A673 (cell line): ENCODE measurements at regions not wholly inside any gene's neighbourhood (a gene's known extent, or its start where the extent isn't known, plus 50 kb on each side); places are given as distances from the start of the nearest gene placed in this dataset.

Source experiments
- BruUV-seq: library from RNA; stranded (reverse); fragments of 400-500 nt; replicated peaks from 2 replicates; lab custom pipeline; 2021; lab: Mats Ljungman, UMichigan
- CTCF ChIA-PET: fragments of 300-600 bp; sonication (Branson Sonifier 250); formaldehyde crosslinking; loops from one replicate; lab custom pipeline; 2022; ENCODE audit warnings: antibody characterized with exemption; lab: Charles Lee
- POLR2A ChIA-PET: fragments of 300-600 bp; sonication (Branson Sonifier 250); formaldehyde crosslinking; loops from one replicate; lab custom pipeline; 2022; ENCODE audit warnings: antibody characterized with exemption; ENCODE audit not compliant: low non-redundant PET; lab: Charles Lee
- DNase-seq: peaks from one replicate; pipeline ENCODE4 v3.0.0-alpha.2; 2015; ENCODE audit warnings: low spot score
- H3K27ac ChIP-seq: fragments of 200-600 bp; sonication (generic); 2 replicates; pipeline ENCODE4 v1.5.1; 2016; ENCODE audit warnings: mixed run types, low read depth, mild to moderate bottlenecking, mixed read lengths, antibody characterized with exemption, low read length; ENCODE audit not compliant: poor library complexity, severe bottlenecking
- H3K27me3 ChIP-seq: fragments of 200-600 bp; sonication (generic); replicated peaks from 2 replicates; pipeline ENCODE4 v1.6.1; 2017; ENCODE audit warnings: mixed run types, low read depth, mild to moderate bottlenecking, mixed read lengths, antibody characterized with exemption, low read length; ENCODE audit not compliant: insufficient read depth, poor library complexity
- H3K36me3 ChIP-seq: fragments of 200-600 bp; sonication (generic); 2 replicates; pipeline ENCODE4 v1.6.1; 2016; ENCODE audit warnings: mixed run types, mild to moderate bottlenecking, mixed read lengths, antibody characterized with exemption, low read length; ENCODE audit not compliant: insufficient read depth, poor library complexity, severe bottlenecking
- H3K4me1 ChIP-seq: fragments of 200-600 bp; sonication (generic); 2 replicates; pipeline ENCODE4 v1.6.1; 2017; ENCODE audit warnings: mixed run types, mild to moderate bottlenecking, mixed read lengths, antibody characterized with exemption, low read length; ENCODE audit not compliant: insufficient read depth, poor library complexity, severe bottlenecking
- H3K4me3 ChIP-seq: fragments of 200-600 bp; sonication (generic); 2 replicates; pipeline ENCODE4 v1.5.1; 2016; ENCODE audit warnings: low read depth, mixed run types, mild to moderate bottlenecking, mixed read lengths, low read length; ENCODE audit not compliant: poor library complexity, severe bottlenecking
- H3K9me3 ChIP-seq: fragments of 200-600 bp; sonication (generic); 2 replicates; pipeline ENCODE4 v1.6.1; 2016; ENCODE audit warnings: mixed run types, low read depth, mild to moderate bottlenecking, mixed read lengths, antibody characterized with exemption, low read length; ENCODE audit not compliant: poor library complexity, severe bottlenecking
- EZH2 ChIP-seq: fragments of 200-600 bp; sonication (generic); IDR thresholded peaks from 2 replicates; pipeline ENCODE4 v1.6.1; 2017; ENCODE audit warnings: borderline replicate concordance, low read depth, mild to moderate bottlenecking, mixed read lengths, antibody characterized with exemption, low read length; ENCODE audit not compliant: poor library complexity, severe bottlenecking
- intact Hi-C: fragments of 100-400 bp; cut with micrococcal nuclease; formaldehyde crosslinking; loops from one replicate; pipeline ENCODE4 v1.10.0; 2022; ENCODE audit not compliant: unreplicated experiment
- TF ChIP-seq, protein P1 (sequence below): fragments of 300-800, 200-600 bp; sonication (generic); conservative IDR thresholded peaks from 2 replicates; pipeline ENCODE4 v1.5.1; 2017; ENCODE audit warnings: low read depth, mild to moderate bottlenecking, antibody characterized with exemption, low read length, moderate library complexity, mixed read lengths

DNA sequence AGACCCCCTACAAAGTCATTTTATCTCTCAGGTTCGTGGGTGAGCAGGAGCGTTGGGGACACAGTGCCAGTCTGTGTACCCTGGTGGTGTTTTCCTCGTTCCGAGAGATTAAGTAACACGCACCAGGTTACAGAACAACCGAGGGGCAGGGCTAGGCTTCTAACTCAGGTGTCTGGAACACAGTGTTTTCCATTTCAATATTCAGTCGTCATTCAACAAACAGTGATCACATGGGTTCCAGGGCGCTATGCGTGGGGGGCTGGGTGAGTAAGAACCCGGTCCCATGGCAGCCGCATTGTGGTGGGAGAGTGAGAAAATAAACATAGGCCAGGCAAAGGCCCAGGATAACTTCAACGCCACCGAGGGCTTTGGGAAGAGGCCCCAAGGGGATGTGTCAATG lies 55.9 kb upstream of the RNU6ATAC start:
- Histone ChIP-seq H3K9me3 (no peaks in the 10 kb centered on the region), H3K4me1 (peaks cover 9% of the 10 kb centered on the region), H3K4me3 (no peak overlapping the region), H3K27ac (no peak overlapping the region), H3K27me3 (no peaks in the 10 kb centered on the region), H3K36me3 (no peaks in the 10 kb centered on the region)
- ChIA-PET POLR2A (interaction anchor here (0.6 kb wide), 1 partner anchor 756 kb away, joined by 6 read pairs; no protein-coding TSS in a partner anchor), CTCF (no interaction called here)
- intact Hi-C loops: no loop called here
- DNase-seq: no peak
- TF ChIP-seq, protein P1, sequence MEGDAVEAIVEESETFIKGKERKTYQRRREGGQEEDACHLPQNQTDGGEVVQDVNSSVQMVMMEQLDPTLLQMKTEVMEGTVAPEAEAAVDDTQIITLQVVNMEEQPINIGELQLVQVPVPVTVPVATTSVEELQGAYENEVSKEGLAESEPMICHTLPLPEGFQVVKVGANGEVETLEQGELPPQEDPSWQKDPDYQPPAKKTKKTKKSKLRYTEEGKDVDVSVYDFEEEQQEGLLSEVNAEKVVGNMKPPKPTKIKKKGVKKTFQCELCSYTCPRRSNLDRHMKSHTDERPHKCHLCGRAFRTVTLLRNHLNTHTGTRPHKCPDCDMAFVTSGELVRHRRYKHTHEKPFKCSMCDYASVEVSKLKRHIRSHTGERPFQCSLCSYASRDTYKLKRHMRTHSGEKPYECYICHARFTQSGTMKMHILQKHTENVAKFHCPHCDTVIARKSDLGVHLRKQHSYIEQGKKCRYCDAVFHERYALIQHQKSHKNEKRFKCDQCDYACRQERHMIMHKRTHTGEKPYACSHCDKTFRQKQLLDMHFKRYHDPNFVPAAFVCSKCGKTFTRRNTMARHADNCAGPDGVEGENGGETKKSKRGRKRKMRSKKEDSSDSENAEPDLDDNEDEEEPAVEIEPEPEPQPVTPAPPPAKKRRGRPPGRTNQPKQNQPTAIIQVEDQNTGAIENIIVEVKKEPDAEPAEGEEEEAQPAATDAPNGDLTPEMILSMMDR: no peak
- no peak for TF ChIP-seq EZH2
- no TSS peak for BruUV-seq

DNA sequence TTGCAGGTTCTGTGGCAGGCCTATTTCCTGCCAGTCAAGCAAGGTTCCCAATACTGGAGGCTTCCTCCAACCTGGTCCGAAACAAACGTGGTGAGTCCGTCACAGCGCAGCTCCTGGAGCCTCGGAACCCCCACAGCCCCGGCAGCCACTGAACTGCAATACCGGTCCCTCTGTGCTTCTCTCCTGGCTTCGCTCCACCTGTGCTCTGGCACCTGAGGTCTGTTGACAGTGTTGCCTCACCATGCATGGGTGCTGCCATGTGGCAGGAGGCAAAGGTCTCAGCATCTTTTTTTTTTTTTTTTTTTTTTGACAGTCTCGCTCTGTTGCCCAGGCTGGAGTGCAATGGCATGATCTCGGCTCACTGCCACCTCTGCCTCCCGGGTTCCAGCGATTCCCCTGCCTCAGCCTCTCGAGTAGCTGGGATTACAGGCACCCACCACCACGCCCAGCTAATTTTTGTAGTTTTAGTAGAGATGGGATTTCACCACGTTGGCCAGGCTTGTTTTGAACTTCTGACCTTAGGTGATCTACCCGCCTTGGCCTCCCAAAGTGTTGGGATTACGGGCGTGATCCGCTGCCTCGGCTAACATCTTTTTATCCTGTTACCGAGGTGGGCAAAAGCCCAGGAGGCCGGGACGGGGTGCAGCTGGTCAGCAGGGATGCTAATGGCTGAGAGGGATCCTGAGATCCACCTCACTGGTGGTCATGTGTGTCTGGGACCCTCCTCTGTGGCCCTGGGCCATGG lies 57.1 kb upstream of the RNU6ATAC start:
- H3K36me3 ChIP-seq: no peaks in the 10 kb centered on the region
- DNase-seq: no peak
- POLR2A ChIA-PET: no interaction called here
- no peak overlapping the region for H3K4me3 ChIP-seq
- intact Hi-C loops: no loop called here
- H3K4me1 ChIP-seq: peaks cover 9% of the 10 kb centered on the region
- CTCF ChIA-PET: no interaction called here
- BruUV-seq: no TSS peak
- H3K27ac ChIP-seq: no peak overlapping the region
- H3K9me3 ChIP-seq: no peaks in the 10 kb centered on the region
- no peaks in the 10 kb centered on the region for H3K27me3 ChIP-seq
- TF ChIP-seq, protein P1: no peak

GRCh38 chr9:134222018-134222573 lies 57.7 kb upstream of the RNU6ATAC start:
- Histone ChIP-seq H3K36me3 (no peaks in the 10 kb centered on the region), H3K9me3 (no peaks in the 10 kb centered on the region), H3K27ac (no peak overlapping the region), H3K4me1 (peaks cover 9% of the 10 kb centered on the region), H3K4me3 (no peak overlapping the region), H3K27me3 (no peaks in the 10 kb centered on the region)
- ChIA-PET POLR2A (no interaction called here), CTCF (no interaction called here)
- intact Hi-C loops: no loop called here
- no peak for TF ChIP-seq EZH2
- TF ChIP-seq, protein P1: no peak
- DNase-seq: no peak
- BruUV-seq: no TSS peak
